ENCODE measurements at regions not wholly inside any gene's neighbourhood (a gene's known extent, or its start where the extent isn't known, plus 50 kb on each side); places are given as distances from the start of the nearest gene placed in this dataset.

DNA sequence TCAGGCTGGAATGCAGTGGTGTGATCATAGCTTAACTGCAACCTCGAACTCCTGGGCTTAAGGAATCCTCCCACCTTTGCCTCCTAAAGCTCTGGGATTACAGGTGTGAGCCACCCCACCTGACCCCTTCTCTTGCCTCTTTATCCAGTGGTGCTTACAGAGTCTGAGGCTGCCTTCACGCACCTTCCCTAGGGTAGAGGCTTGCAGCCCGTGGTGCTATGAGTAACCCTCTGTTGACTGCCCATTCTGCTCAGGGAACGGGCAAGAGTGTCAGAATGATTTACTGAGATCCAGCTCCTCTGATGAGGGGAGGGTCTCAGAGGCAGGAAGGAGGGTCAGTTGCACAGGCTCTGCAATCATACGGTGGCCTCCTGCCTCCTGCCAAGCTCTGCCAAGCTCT lies 125.1 kb upstream of the TBX3 start:
- TF ChIP-seq, protein P1, sequence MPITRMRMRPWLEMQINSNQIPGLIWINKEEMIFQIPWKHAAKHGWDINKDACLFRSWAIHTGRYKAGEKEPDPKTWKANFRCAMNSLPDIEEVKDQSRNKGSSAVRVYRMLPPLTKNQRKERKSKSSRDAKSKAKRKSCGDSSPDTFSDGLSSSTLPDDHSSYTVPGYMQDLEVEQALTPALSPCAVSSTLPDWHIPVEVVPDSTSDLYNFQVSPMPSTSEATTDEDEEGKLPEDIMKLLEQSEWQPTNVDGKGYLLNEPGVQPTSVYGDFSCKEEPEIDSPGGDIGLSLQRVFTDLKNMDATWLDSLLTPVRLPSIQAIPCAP (CRISPR knock-in tag; IDR thresholded peaks at IDR 0.05; ENCODE audit: borderline replicate concordance), result no peak
- TF ChIP-seq HMG20A (CRISPR knock-in tag; conservative IDR thresholded peaks at IDR 0.05), result no peak
- TF ChIP-seq TAF1 (IDR thresholded peaks at IDR 0.05; ENCODE audit: control insufficient read depth, extremely low read depth, insufficient read depth, low read length, severe bottlenecking), result no peak
- TF ChIP-seq MAZ (CRISPR knock-in tag; conservative IDR thresholded peaks at IDR 0.05 in 1 of 2, IDR thresholded peaks at IDR 0.05 in 1 of 2), result no peak
- no peak for TF ChIP-seq CTCF (IDR thresholded peaks at IDR 0.05 in 2 of 3, conservative IDR thresholded peaks at IDR 0.05 in 1 of 3; ENCODE audit: insufficient read depth in 2 of 3, low read depth in 1 of 3, low read length in 3 of 3)
- no peak for TF ChIP-seq CHCHD3 (CRISPR knock-in tag; IDR thresholded peaks at IDR 0.05)
- no peak for TF ChIP-seq MXI1 (IDR thresholded peaks at IDR 0.05; ENCODE audit: low read depth, low read length)
- no peak for TF ChIP-seq RCOR1 (IDR thresholded peaks at IDR 0.05; ENCODE audit: borderline replicate concordance in 1 of 2, low read depth in 2 of 2, low read length in 2 of 2)
- no peak for TF ChIP-seq ARNT (IDR thresholded peaks at IDR 0.05)
- TF ChIP-seq AFF4 (CRISPR knock-in tag; IDR thresholded peaks at IDR 0.05), result no peak
- no peak for TF ChIP-seq EZH2 (IDR thresholded peaks at IDR 0.05; ENCODE audit: borderline replicate concordance, low read depth, low read length)
- TF ChIP-seq EP300 (IDR thresholded peaks at IDR 0.05; ENCODE audit: low read length), result no peak
- TF ChIP-seq ZC3H4 (CRISPR knock-in tag; IDR thresholded peaks at IDR 0.05; ENCODE audit: borderline replicate concordance), result no peak

Measured in K562 (cell line).